GM23338 (cell line): ENCODE measurements at regions not wholly inside any gene's neighbourhood (a gene's known extent, or its start where the extent isn't known, plus 50 kb on each side); places are given as distances from the start of the nearest gene placed in this dataset.
A peak's percentile ranks its signal among the peaks of the same experiment; 100 is the strongest.
"Not testable (repeated sequence)": the region's sequence is repeated elsewhere in the genome, so short reads cannot be mapped to it uniquely, and the experiment has no call there.

Experiments used
- ATAC-seq: fragments of 200-7000 bp; cut with Tn5 transposase; 3 replicates; pipeline ENCODE4 v1.9.1; 2020
- DNase-seq: peaks from one replicate; pipeline ENCODE4 v3.0.0-alpha.2; 2015; ENCODE audit warnings: low spot score
- H2AFZ ChIP-seq: fragments of 200-600 bp; sonication (generic); 2 replicates; pipeline ENCODE4 v1.8.0; 2016; ENCODE audit warnings: antibody characterized with exemption, mild to moderate bottlenecking, moderate library complexity
- H3F3A ChIP-seq: fragments of 200-600 bp; sonication (generic); replicated peaks from 2 replicates; pipeline ENCODE4 v1.8.0; 2017; ENCODE audit warnings: antibody characterized with exemption, mixed run types, low read depth
- H3K27ac ChIP-seq: fragments of 200-600 bp; sonication (generic); 2 replicates; pipeline ENCODE4 v1.6.1; 2016; ENCODE audit warnings: low read depth
- H3K27me3 ChIP-seq: fragments of 200-600 bp; sonication (generic); 2 replicates; pipeline ENCODE4 v1.8.0; 2016; ENCODE audit warnings: mild to moderate bottlenecking, mixed run types, moderate library complexity; ENCODE audit not compliant: insufficient read depth
- H3K36me3 ChIP-seq: fragments of 200-600 bp; sonication (generic); 2 replicates; pipeline ENCODE4 v1.8.0; 2016; ENCODE audit warnings: mild to moderate bottlenecking; ENCODE audit not compliant: insufficient read depth
- H3K4me1 ChIP-seq: fragments of 200-600 bp; sonication (generic); 2 replicates; pipeline ENCODE4 v1.8.0; 2016; ENCODE audit warnings: mild to moderate bottlenecking, moderate library complexity; ENCODE audit not compliant: insufficient read depth
- H3K4me2 ChIP-seq: fragments of 200-600 bp; sonication (generic); 2 replicates; pipeline ENCODE4 v1.7.1; 2017; ENCODE audit warnings: mixed run types
- H3K4me3 ChIP-seq: fragments of 200-600 bp; sonication (generic); 2 replicates; pipeline ENCODE4 v1.6.1; 2016; ENCODE audit warnings: mixed run types
- H3K79me2 ChIP-seq: fragments of 200-600 bp; sonication (generic); replicated peaks from 2 replicates; pipeline ENCODE4 v1.8.0; 2017; ENCODE audit warnings: mild to moderate bottlenecking; ENCODE audit not compliant: insufficient read depth
- H3K9me2 ChIP-seq: fragments of 200-600 bp; sonication (generic); 2 replicates; pipeline ENCODE4 v1.8.0; 2017; ENCODE audit not compliant: insufficient read depth
- H4K20me1 ChIP-seq: fragments of 200-600 bp; sonication (generic); replicated peaks from 2 replicates; pipeline ENCODE4 v1.8.0; 2017; ENCODE audit warnings: mild to moderate bottlenecking; ENCODE audit not compliant: insufficient read depth
- H3K27ac Mint-ChIP-seq: 2 replicates; pipeline ENCODE4 v1.8.0; 2020; ENCODE audit warnings: inconsistent platforms, mild to moderate bottlenecking, moderate library complexity, mixed read lengths
- H3K27me3 Mint-ChIP-seq: 3 replicates; pipeline ENCODE4 v1.8.0; 2022; ENCODE audit warnings: low read depth, mild to moderate bottlenecking, moderate library complexity, mixed read lengths, inconsistent platforms; ENCODE audit not compliant: insufficient read depth, poor library complexity
- H3K36me3 Mint-ChIP-seq: 3 replicates; pipeline ENCODE4 v1.8.0; 2021; ENCODE audit warnings: low read depth, mild to moderate bottlenecking, inconsistent platforms, moderate library complexity, mixed read lengths
- H3K4me1 Mint-ChIP-seq: 3 replicates; pipeline ENCODE4 v1.8.0; 2020; ENCODE audit warnings: mild to moderate bottlenecking, inconsistent platforms, mixed read lengths
- H3K4me3 Mint-ChIP-seq: 3 replicates; pipeline ENCODE4 v1.8.0; 2021; ENCODE audit warnings: moderate library complexity, mild to moderate bottlenecking, inconsistent platforms, mixed read lengths
- H3K9me3 Mint-ChIP-seq: 3 replicates; pipeline ENCODE4 v1.8.0; 2020; ENCODE audit warnings: moderate library complexity, mild to moderate bottlenecking, inconsistent platforms, mixed read lengths
- CREB1 ChIP-seq: fragments of 250-450 bp; sonication (Bioruptor Pico); IDR thresholded peaks from 2 replicates; pipeline ENCODE4 v1.5.0; 2020; ENCODE audit warnings: low read depth, mild to moderate bottlenecking, moderate library complexity
- ETS1 ChIP-seq: IDR thresholded peaks from 2 replicates; pipeline ENCODE4 v1.6.1; 2016; ENCODE audit warnings: antibody characterized with exemption
- POLR2AphosphoS5 ChIP-seq: IDR thresholded peaks from 2 replicates; pipeline ENCODE4 v1.6.1; 2016; ENCODE audit warnings: antibody characterized with exemption, low read depth
- REST ChIP-seq: IDR thresholded peaks from one replicate; pipeline ENCODE4 v1.6.1; 2018; ENCODE audit warnings: antibody characterized with exemption; ENCODE audit not compliant: unreplicated experiment
- STAT1 ChIP-seq: IDR thresholded peaks from one replicate; pipeline ENCODE4 v1.6.1; 2016; ENCODE audit warnings: antibody characterized with exemption; ENCODE audit not compliant: unreplicated experiment
- ZNF114 ChIP-seq: fragments of 250-450 bp; sonication (Bioruptor Pico); IDR thresholded peaks from 2 replicates; pipeline ENCODE4 v1.5.0; 2020; ENCODE audit warnings: mild to moderate bottlenecking, moderate library complexity
- ZNF331 ChIP-seq: fragments of 250-450 bp; sonication (Bioruptor Pico); IDR thresholded peaks from 2 replicates; pipeline ENCODE4 v1.5.0; 2020; ENCODE audit warnings: low read depth, mild to moderate bottlenecking, moderate library complexity
- TF ChIP-seq, protein P1 (sequence below), 2 experiments: fragments of 200-600 bp in 1 of 2; sonication (generic) in 1 of 2; conservative IDR thresholded peaks; 2 replicates each; pipeline versions ENCODE4 v1.5.1 to v1.6.1; 2016 to 2017; ENCODE audit warnings: antibody characterized with exemption in 2 of 2, low read depth in 2 of 2, mild to moderate bottlenecking in 2 of 2, moderate library complexity in 1 of 2

- Mint-ChIP-seq H3K27ac (no peak overlapping the region), H3K9me3 (peaks cover 25% of the 10 kb centered on the region), H3K36me3 (peaks cover 3% of the 10 kb centered on the region; the same call in 1 of the 3 replicates), H3K27me3 (no peaks in the 10 kb centered on the region), H3K4me3 (no peak overlapping the region), H3K4me1 (no peaks in the 10 kb centered on the region)
- Histone ChIP-seq H3K79me2 (no peaks in the 10 kb centered on the region), H4K20me1 (no peaks in the 10 kb centered on the region), H3K4me3 (no peak overlapping the region), H3F3A (no peaks in the 10 kb centered on the region), H3K9me2 (peaks cover 5% of the 10 kb centered on the region; the same call in 1 of the 2 replicates), H3K27me3 (no peaks in the 10 kb centered on the region), H3K36me3 (no peaks in the 10 kb centered on the region), H3K4me2 (no peak overlapping the region), H2AFZ (no peak overlapping the region), H3K4me1 (no peaks in the 10 kb centered on the region), H3K27ac (no peak overlapping the region)
- TF ChIP-seq ZNF114 (CRISPR knock-in tag) (no peak), STAT1 (no peak), ZNF331 (CRISPR knock-in tag) (no peak), POLR2AphosphoS5 (no peak), REST (no peak), CREB1 (CRISPR knock-in tag) (no peak)
- DNase-seq (no peak), ATAC-seq (no peak)
Observed at GRCh38 chr3:18704326-18704725, 279.2 kb upstream of the SATB1 start.

DNA sequence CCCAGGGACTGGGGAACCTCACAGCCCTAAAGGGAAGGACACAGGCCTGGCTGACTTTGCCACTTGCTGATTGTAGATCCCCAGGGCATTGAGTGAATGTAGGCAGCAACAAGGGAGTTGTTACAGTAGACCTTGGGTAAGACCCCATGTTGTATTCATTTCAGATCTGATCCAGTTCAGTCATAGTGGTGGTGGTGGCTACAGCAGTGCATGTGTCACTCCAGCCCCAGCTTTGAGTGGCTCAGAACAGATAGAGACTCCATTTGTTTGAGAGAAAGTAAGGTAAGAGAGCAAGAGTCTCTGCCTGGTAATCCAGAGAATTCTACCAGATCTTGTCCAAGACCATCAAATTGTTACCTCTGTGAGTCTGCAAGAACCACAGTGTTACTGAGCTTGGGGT, 278.7 kb upstream of the SATB1 start:
- Mint-ChIP-seq H3K9me3 (peaks cover 25% of the 10 kb centered on the region), H3K4me3 (no peak overlapping the region), H3K36me3 (peaks cover 3% of the 10 kb centered on the region; the same call in 1 of the 3 replicates), H3K27ac (peak overlapping the region; percentile 50; the same call in 1 of the 2 replicates), H3K27me3 (no peaks in the 10 kb centered on the region), H3K4me1 (no peaks in the 10 kb centered on the region)
- H3F3A ChIP-seq: no peaks in the 10 kb centered on the region
- TF ChIP-seq ETS1 (no peak), STAT1 (no peak)
- TF ChIP-seq, protein P1, sequence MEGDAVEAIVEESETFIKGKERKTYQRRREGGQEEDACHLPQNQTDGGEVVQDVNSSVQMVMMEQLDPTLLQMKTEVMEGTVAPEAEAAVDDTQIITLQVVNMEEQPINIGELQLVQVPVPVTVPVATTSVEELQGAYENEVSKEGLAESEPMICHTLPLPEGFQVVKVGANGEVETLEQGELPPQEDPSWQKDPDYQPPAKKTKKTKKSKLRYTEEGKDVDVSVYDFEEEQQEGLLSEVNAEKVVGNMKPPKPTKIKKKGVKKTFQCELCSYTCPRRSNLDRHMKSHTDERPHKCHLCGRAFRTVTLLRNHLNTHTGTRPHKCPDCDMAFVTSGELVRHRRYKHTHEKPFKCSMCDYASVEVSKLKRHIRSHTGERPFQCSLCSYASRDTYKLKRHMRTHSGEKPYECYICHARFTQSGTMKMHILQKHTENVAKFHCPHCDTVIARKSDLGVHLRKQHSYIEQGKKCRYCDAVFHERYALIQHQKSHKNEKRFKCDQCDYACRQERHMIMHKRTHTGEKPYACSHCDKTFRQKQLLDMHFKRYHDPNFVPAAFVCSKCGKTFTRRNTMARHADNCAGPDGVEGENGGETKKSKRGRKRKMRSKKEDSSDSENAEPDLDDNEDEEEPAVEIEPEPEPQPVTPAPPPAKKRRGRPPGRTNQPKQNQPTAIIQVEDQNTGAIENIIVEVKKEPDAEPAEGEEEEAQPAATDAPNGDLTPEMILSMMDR (conservative IDR thresholded peaks at IDR 0.05; ENCODE audit: low read depth in 2 of 2): no peak
- no peaks in the 10 kb centered on the region for H4K20me1 ChIP-seq
- DNase-seq (no peak), ATAC-seq (no peak)
- peaks cover 5% of the 10 kb centered on the region; the same call in 1 of the 2 replicates for H3K9me2 ChIP-seq
- no peaks in the 10 kb centered on the region for H3K4me1 ChIP-seq
- H3K27ac ChIP-seq: no peak overlapping the region
- H3K4me3 ChIP-seq: no peak overlapping the region
- no peaks in the 10 kb centered on the region for H3K36me3 ChIP-seq
- no peaks in the 10 kb centered on the region for H3K79me2 ChIP-seq
- H3K4me2 ChIP-seq: no peak overlapping the region
- no peaks in the 10 kb centered on the region for H3K27me3 ChIP-seq
- H2AFZ ChIP-seq: no peak overlapping the region

DNA sequence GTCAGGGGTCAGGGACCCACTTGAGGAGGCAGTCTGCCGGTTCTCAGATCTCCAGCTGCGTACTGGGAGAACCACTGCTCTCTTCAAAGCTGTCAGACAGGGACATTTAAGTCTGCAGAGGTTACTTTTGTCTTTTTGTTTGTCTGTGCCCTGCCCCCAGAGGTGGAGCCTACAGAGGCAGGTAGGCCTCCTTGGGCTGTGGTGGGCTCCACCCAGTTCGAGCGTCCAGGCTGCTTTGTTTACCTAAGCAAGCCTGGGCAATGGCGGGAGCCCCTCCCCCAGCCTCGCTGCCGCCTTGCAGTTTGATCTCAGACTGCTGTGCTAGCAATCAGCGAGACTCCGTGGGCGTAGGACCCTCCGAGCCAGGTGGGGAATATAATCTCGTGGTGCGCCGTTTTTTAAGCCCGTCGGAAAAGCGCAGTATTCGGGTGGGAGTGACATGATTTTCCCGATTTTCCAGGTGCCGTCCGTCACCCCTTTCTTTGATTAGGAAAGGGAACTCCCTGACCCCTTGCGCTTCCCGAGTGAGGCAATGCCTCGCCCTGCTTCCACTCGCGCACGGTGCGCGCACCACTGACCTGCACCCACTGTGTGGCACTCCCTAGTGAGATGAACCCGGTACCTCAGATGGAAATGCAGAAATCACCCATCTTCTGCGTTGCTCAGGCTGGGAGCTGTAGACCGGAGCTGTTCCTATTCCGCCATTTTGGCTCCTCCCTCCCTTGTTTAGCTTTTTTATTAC, 268.6 kb upstream of the SATB1 start:
- Histone ChIP-seq H3K4me3 (peak overlapping the region; percentile 51), H2AFZ (peak overlapping the region; percentile 52; the same call in 1 of the 2 replicates), H3K4me2 (peak overlapping the region; percentile 53; the same call in 1 of the 2 replicates), H3K27ac (0 out of 2 replicates have a peak overlapping the region, but pooled peaks have one; percentile 73)
- H3F3A ChIP-seq, H3K36me3 ChIP-seq, H3K36me3 Mint-ChIP-seq, H3K79me2 ChIP-seq, H3K4me1 ChIP-seq, H3K27me3 Mint-ChIP-seq, H3K9me3 Mint-ChIP-seq, H3K4me1 Mint-ChIP-seq, H3K27me3 ChIP-seq, H3K9me2 ChIP-seq, H4K20me1 ChIP-seq, H3K4me3 Mint-ChIP-seq, ATAC-seq: not testable (repeated sequence)
- H3K27ac Mint-ChIP-seq: peak overlapping the region; percentile 74
- DNase-seq: peak; percentile 19
